GM18909 (cell line): ENCODE measurements at regions not wholly inside any gene's neighbourhood (a gene's known extent, or its start where the extent isn't known, plus 50 kb on each side); places are given as distances from the start of the nearest gene placed in this dataset.
"Not testable (repeated sequence)": the region's sequence is repeated elsewhere in the genome, so short reads cannot be mapped to it uniquely, and the experiment has no call there.

Source experiments
- ATAC-seq: cut with Tn5 transposase; IDR thresholded peaks from one replicate; pipeline ENCODE4 v1.9.1; 2021; ENCODE audit warnings: mild to moderate bottlenecking; ENCODE audit not compliant: unreplicated experiment, poor library complexity

- peak; percentile 80 for ATAC-seq
Measured at GRCh38 chr21:15445327-15445726, 284.5 kb upstream of the USP25 start.

- ATAC-seq: no peak
Measured at GRCh38 chr21:15446223-15446622, 283.6 kb upstream of the USP25 start.

- ATAC-seq: no peak
Measured at GRCh38 chr21:15449556-15449955, 280.2 kb upstream of the USP25 start.

- ATAC-seq: no peak
Measured at GRCh38 chr21:15453261-15453660, 276.5 kb upstream of the USP25 start.

GRCh38 chr21:15453785-15454184, 276.0 kb upstream of the USP25 start:
- ATAC-seq: not testable (repeated sequence)

GRCh38 chr21:15454931-15455330, 274.9 kb upstream of the USP25 start:
- not testable (repeated sequence) for ATAC-seq

- ATAC-seq: no peak
Measured at GRCh38 chr21:15455819-15456462, 273.8 kb upstream of the USP25 start.

GRCh38 chr21:15457965-15458364, 271.8 kb upstream of the USP25 start:
- ATAC-seq: no peak

- no peak for ATAC-seq
Measured at GRCh38 chr21:15462092-15462491, 267.7 kb upstream of the USP25 start.

- no peak for ATAC-seq
Measured at GRCh38 chr21:15466329-15466728, 263.5 kb upstream of the USP25 start.

- ATAC-seq: no peak
Measured at GRCh38 chr21:15468368-15468767, 261.4 kb upstream of the USP25 start.

- no peak for ATAC-seq
Measured at GRCh38 chr21:15472108-15473040, 257.4 kb upstream of the USP25 start.

GRCh38 chr21:15477773-15478172, 252.0 kb upstream of the USP25 start:
- ATAC-seq: not testable (repeated sequence)

GRCh38 chr21:15480160-15480559, 249.6 kb upstream of the USP25 start:
- no peak for ATAC-seq

- ATAC-seq: peak; percentile 98
Measured at GRCh38 chr21:15483138-15483780, 246.5 kb upstream of the USP25 start.

- no peak for ATAC-seq
Measured at GRCh38 chr21:15486460-15487195, 243.2 kb upstream of the USP25 start.

- no peak for ATAC-seq
Measured at GRCh38 chr21:15487196-15487550, 242.6 kb upstream of the USP25 start.

- no peak for ATAC-seq
Measured at GRCh38 chr21:15491100-15491499, 238.7 kb upstream of the USP25 start.

GRCh38 chr21:15493646-15494045, 236.1 kb upstream of the USP25 start:
- ATAC-seq: no peak

- ATAC-seq: no peak
Measured at GRCh38 chr21:15494481-15494880, 235.3 kb upstream of the USP25 start.
